Esophagus mucosa (tissue), 1 donor: ENCODE measurements at regions not wholly inside any gene's neighbourhood (a gene's known extent, or its start where the extent isn't known, plus 50 kb on each side); places are given as distances from the start of the nearest gene placed in this dataset.
"Not testable (repeated sequence)": the region's sequence is repeated elsewhere in the genome, so short reads cannot be mapped to it uniquely, and the experiment has no call there.

Experiments used
- ATAC-seq: fragments of 200-7000 bp; cut with Tn5 transposase; one replicate; pipeline ENCODE4 v1.9.1; 2020
- donor health status: DM: yes; HTN: yes; CAD: no.

- no peak for ATAC-seq
These were observed 146.3 kb upstream of the THUMPD2 start for GRCh38 chr2:39925312-39925711.

GRCh38 chr2:39923455-39923854 is 144.4 kb upstream of the THUMPD2 start:
- no peak for ATAC-seq

GRCh38 chr2:39922679-39923405 is 143.8 kb upstream of the THUMPD2 start:
- no peak for ATAC-seq

- no peak for ATAC-seq
These were observed 141.3 kb upstream of the THUMPD2 start for GRCh38 chr2:39920307-39920801.

- no peak for ATAC-seq
These were observed 140.7 kb upstream of the THUMPD2 start for GRCh38 chr2:39919511-39920306.

GRCh38 chr2:39918886-39919285 is 139.8 kb upstream of the THUMPD2 start:
- ATAC-seq = no peak

GRCh38 chr2:39917371-39917770 is 138.3 kb upstream of the THUMPD2 start:
- not testable (repeated sequence) for ATAC-seq

- ATAC-seq = no peak
These were observed 135.9 kb upstream of the THUMPD2 start for GRCh38 chr2:39914949-39915348.

- peak; percentile 57 for ATAC-seq
These were observed 134.8 kb upstream of the THUMPD2 start for GRCh38 chr2:39913648-39914461.

GRCh38 chr2:39902103-39902502 is 123.0 kb upstream of the THUMPD2 start:
- ATAC-seq = peak; percentile 46

GRCh38 chr2:39898934-39899333 is 119.9 kb upstream of the THUMPD2 start:
- ATAC-seq = no peak

- ATAC-seq = no peak
These were observed 118.2 kb upstream of the THUMPD2 start for GRCh38 chr2:39897273-39897672.

- ATAC-seq = no peak
These were observed 115.0 kb upstream of the THUMPD2 start for GRCh38 chr2:39894082-39894481.

GRCh38 chr2:39893616-39894015 is 114.6 kb upstream of the THUMPD2 start:
- no peak for ATAC-seq

- no peak for ATAC-seq
These were observed 102.9 kb upstream of the THUMPD2 start for GRCh38 chr2:39881948-39882347.

- peak; percentile 74 for ATAC-seq
These were observed 102.4 kb upstream of the THUMPD2 start for GRCh38 chr2:39881494-39881893.

- ATAC-seq = not testable (repeated sequence)
These were observed 99.9 kb upstream of the THUMPD2 start for GRCh38 chr2:39879001-39879400.

GRCh38 chr2:39875914-39876267 is 96.8 kb upstream of the THUMPD2 start:
- ATAC-seq = peak; percentile 41

GRCh38 chr2:39875182-39875913 is 96.3 kb upstream of the THUMPD2 start:
- peak; percentile 87 for ATAC-seq

GRCh38 chr2:39874236-39874635 is 95.2 kb upstream of the THUMPD2 start:
- peak; percentile 39 for ATAC-seq

GRCh38 chr2:39873586-39873985 is 94.5 kb upstream of the THUMPD2 start:
- ATAC-seq = no peak

GRCh38 chr2:39872748-39873147 is 93.7 kb upstream of the THUMPD2 start:
- ATAC-seq = no peak
